Activated gamma-delta T cell treated with anti-CD3 and anti-CD28 coated beads, Interleukin-2, amount 50 U/mL, for 16 hours (primary cell): ENCODE measurements at regions not wholly inside any gene's neighbourhood (a gene's known extent, or its start where the extent isn't known, plus 50 kb on each side); places are given as distances from the start of the nearest gene placed in this dataset.

Source experiments
- DNase-seq: peaks from one replicate; pipeline ENCODE4 v3.0.0-alpha.2; 2020; ENCODE audit warnings: low read depth

DNA sequence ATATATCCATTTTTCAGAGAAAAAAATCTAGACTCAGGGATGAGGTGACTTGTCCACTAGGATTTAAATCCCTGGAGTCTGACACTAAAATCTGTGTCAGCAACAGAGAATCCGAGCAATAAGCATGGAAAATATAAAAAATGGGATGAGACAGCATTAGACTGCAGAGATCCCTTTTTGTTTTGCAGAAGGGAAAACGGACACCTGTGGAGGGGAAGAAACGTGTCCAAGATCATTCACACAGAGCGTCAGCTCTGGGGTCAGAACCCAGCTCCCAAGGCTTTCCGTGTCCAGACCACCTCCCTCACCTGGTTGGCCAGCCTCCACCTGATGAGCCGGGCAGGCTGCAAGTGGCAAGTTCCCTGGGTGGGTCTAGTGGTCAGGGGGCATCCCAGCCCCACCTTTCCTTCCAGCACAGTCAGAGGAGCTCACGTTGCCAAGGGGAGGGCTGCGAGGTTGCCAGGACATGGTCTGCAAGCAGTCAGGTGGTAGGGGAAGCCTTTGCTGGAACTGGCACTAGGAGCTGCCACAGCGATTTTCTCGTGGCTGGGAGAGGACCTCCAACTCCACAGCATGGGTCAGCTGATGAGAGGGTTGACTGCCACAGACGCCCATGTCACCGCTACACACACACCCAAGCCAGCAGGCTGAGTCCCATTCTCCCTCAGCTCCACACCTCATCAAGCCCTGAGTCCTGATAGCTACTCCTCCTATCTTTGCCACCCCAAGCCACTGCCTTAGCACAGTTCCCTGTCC lies 65.9 kb upstream of the CPLX2 start:
- DNase-seq = no peak

DNA sequence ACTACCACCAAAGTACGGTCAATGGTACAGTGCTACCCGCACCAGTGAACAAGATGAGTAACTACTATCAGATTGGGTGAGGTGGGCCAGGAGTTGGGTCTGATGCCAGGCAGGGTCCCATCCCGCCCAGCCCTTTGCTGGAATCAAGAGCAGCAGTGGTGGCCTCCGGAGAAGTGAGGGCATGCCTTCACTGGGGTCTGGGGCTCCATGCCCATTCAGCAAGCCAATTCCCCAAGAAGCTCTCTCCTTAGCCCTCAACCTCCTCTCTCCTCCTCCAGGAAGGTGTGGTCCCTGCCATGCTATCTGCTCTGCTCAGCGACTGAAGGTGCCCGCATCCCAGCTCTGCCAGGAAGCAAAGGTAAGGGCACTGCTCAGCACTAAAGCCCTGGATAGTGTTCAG lies 62.7 kb upstream of the CPLX2 start:
- no peak for DNase-seq

DNA sequence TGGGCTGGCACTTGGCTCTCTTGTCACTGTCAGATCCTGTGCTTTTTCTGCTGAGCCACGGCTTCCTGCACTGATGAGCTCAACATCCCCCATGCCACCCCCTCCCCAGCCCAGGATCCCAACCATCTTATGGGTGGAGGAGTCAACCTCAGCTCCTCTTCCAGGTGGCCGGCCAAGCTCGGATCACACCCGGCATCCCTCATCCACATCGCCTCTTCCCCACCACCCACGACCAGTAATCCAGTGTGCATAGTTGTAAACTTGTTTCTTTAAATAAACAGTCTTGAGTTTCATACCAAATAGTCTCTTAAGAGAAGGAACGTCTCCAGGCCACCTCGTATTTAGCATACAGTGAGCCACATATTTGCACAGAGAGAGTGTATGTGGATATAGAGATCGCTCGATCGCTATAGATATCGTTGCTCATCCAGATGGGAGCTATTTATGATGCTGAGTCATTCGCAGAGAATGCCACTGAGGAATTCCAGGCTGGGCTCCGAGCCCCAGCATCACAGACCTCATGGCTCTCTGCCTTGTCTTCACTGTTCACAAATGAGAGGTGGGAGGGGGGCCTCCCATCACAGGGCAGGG lies 61.8 kb upstream of the CPLX2 start:
- no peak for DNase-seq

DNA sequence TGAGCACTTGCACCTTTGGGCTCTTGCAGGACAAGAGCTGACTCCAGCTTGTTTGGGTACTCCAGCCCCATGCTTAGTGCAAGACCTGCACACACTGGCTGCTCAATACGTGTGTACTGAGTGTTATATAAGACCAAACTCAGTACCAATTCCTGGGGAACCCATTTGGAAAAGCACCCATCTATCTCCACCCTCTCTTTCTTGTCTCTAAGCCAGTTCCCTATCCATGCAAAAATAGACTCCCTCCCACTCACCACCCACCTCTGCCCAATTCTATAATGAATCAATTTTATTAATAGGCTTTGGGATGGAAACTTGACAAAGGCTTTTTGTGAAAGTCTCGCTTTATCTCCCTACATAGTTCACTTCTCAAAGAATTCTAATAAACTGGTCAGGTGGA lies 60.9 kb upstream of the CPLX2 start:
- DNase-seq = no peak

DNA sequence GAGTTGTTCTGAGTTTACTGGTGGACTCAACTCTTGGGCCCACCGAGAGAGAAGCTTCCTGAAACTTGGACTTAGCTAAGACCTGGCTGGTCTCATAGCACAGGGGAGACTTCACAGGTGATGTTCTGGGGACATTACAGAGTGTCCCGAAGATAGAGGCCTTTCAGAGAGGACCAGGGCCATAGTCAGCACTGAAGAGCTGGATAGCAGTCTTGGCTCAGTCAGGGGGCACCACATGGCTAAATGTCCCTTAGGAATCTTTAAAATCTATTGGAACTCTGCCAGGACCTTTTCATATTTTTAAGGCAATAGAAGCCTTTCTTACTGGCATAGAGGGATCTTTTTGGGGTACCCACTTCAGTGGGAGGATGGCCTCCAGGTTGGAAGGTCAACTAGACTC lies 59.8 kb upstream of the CPLX2 start:
- DNase-seq = no peak

DNA sequence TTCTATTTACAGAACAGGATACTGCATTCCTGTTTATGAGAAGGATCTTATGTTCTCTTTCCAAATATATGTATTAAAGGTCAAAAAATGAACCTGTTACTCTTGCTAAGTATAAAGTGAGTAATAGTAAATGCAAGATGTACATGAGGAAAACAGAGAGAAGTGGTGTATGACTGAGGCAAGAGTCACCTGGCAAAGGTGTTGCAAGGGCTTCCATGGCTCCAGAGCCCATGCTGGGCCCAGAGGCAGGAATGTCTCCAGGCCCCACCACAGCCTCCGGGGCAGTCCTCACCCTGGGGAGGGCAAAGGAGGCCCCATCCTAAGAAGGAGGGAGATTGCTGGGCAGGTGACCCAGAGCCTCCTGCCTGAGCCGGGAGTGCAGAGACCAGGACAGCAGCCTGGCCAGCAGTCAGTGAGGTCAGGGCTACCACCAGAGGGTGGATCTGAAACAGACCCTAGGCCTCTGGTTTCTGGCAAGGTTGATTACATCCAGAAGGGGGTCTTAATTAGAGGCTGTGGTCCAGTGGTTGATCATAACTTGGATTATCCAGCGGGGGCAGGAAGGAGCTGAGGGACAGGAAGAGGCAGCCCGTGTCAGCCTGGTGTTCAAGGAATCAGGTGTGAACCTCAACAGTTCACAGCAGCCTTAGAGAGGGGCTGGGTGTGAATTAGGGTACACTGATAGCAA lies 57.3 kb upstream of the CPLX2 start:
- no peak for DNase-seq

DNA sequence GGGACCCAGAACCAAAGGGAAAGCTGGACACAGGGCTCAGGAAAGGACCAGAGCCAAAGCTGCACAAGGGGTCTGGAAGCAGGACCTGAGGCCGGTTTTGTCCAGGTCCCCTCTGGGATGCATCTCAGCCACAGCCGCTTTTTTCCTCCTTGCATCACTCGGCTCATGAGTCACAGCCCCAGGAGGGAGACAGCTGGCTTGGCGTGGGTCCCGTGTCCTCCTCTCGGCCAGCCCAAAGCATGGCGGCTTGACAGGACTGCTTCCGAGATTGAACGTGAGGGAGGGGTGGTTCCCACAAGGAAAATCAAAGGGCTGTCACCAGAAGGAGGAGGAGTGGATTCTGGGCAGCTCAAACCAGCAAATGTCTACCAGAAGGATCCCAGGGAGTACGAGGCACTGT lies 56.7 kb upstream of the CPLX2 start:
- DNase-seq = no peak

DNA sequence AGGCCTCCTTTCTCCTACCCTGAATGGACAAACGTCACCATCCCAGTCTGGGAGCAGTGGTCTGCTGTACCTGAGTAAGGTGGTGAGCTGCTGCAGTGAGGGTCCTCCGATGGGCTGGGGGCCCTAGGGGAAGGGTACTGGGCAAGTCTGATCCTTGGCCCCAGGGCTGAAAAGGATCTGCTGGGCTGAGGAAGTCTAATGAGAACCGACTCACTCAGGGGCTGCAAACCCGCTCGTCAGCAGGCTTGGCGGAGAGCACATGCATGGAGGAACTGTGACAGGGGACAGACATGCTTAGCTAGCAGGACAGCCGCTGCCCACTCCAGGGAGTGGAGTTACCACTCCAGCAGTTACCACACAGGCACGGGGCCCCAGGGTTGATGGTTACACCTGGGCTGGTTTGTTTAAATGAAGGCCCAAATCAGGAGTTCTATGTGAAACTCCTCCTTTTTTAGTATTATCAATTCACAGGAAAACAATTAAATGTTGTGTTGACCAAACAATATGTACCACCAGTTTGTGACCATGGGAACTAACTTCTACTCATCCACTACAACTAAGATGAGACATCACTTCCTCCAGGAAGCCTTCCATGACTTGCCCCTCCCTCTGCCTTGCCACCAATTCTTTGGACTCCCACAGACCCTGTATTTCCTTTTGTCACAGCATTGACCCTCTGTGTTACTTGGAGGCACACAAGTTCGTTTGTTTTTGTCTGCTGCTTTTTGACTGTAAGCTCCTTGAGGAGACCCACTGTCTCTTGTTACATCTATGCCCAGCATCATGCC lies 56.1 kb upstream of the CPLX2 start:
- DNase-seq = no peak

DNA sequence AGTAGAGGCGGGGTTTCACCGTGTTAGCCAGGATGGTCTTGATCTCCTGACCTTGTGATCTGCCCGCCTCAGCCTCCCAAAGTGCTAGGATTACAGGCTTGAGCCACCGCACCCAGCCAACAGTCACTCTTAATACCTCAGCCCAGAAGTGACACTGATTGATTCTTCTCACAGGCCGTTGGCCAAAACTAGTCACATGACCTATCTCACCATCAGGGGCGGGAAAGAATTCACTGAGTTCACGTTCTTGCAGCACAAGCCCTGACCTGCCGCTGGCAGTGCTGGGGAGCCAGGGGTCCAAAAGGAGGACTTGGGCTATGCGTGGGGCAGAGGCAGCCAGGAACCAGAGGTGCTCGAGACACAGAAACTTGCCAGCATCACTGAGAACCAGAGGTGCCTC lies 55.0 kb upstream of the CPLX2 start:
- no peak for DNase-seq

DNA sequence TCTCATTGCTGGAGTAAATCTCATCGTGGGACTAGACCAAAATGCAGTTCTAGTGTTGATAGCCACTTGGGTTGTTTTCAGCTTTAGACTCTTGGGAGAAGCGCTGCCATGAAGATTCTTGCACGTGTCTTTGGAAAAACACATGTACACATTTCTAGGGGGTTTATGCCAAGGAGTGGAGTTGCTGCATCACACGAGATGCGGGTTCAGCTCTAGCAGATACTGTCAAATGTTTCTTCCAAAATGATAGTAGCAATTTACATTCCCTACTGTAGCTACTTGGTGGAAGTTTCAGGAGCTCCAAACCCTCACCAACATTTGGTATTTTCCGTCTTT lies 52.3 kb upstream of the CPLX2 start:
- DNase-seq = no peak

DNA sequence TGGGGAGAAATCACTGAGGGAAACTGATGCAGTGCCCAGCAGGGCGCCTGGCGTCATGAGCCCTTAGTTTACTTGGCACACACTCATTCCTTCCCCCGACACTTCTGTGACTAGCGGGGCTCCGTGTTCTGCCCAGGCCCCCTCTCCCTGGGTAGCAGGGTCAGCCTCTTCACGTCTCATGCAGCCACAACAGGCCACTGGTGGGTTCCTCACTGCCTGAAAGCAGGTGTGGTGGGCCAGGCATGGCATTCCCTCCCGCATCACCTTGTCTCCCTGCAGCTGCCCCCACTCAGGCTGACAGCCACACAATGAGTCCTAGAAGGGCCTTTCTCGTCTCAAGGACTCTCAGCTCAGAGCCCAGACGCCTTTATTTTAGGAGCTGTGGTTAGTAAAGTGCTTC lies 51.1 kb upstream of the CPLX2 start:
- DNase-seq = no peak
